HG03064 (cell line): ENCODE measurements at regions not wholly inside any gene's neighbourhood (a gene's known extent, or its start where the extent isn't known, plus 50 kb on each side); places are given as distances from the start of the nearest gene placed in this dataset.

Experiments used
- ATAC-seq: cut with Tn5 transposase; IDR thresholded peaks from one replicate; pipeline ENCODE4 v1.9.1; 2021; ENCODE audit warnings: low read depth; ENCODE audit not compliant: unreplicated experiment

DNA sequence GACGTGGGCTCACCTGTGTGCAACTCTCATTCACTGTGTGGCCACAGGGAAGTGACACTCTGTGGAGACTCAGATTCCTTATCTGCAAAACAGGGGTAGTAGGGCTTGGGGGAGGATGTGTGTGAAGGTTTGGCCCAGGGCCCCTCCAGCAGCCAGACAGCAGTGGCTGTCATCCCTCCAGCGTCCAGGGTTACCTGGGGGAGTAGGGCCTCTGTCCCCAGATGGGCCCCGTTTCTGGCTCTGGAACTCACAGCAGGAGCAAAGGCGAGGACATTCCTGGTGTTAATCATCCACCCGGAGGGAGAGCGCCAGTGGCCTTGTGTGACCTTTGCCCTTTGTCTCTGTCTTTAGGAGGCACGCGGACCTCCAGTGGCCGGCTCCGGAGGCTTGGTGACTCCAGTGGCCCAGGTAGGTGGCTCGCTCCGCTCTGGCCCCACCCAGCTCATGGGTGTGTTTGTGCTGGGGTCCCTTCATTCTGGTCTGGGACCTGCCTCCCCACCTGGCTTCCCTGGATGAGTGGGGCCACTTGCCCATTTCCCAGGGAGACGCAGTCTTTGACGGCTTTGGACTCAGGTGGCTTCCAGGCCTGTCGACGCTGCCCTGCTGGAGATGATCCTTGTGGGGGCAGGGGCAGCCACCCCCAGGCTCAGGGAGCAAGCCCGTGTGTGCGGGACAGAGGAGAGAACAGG lies 166.2 kb downstream of the SEC14L1 start:
- no peak for ATAC-seq

DNA sequence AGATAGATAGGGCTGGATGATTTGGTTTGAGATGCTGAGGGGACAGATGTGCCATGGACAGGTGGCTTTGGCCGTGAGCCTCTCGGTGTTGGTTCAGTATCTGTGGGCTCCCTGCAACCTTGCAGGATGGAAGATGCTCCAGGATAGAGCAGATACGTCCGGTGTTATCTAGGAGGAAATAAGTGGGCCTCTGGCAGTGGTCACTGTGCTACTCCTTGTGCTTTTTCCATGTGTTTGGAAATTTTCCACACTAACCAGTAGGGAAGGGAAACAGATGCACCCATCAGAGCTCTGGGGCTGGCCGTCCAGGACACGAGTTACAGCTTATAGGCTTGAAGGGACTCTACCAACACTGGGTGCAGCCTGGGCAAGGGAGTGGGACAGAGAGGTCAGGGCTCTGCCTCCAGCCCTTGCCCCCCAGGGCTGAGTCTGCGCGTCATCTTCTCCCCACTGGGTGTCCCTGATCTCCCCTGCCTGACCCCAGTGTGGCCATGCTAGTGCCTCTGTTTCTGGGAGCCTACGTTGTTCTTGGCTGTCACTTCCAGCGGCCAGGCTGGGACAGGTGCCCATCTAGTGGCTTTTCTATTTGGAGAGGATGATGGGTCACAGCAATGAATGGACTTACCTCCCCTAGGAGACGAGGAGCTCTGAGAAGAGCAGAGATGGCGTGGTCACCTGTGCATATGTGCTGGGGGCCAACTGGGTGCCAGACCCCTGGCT lies 166.9 kb downstream of the SEC14L1 start:
- no peak for ATAC-seq

GRCh38 chr17:77308861-77309726 lies 168.3 kb downstream of the SEC14L1 start:
- ATAC-seq = no peak

DNA sequence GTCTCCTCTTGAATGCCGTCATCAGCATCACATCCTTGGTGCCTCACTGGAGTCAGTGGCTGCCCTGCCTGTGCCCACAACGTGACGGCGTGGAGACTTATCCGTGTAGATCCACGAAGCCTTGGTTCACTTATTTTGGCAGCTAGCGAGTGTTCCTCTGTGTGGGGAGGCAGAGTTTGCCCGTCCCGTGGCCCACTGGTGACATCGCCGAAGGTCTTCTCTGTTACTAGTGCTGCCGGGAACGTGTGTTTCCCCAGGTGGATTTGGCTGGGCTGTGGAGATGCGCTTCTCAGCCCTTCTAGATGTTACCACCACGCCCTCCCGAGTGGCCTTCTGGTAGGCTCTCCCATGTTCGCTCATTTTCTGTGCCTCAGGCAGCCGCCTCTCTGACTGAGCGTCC lies 169.6 kb downstream of the SEC14L1 start:
- ATAC-seq = no peak

DNA sequence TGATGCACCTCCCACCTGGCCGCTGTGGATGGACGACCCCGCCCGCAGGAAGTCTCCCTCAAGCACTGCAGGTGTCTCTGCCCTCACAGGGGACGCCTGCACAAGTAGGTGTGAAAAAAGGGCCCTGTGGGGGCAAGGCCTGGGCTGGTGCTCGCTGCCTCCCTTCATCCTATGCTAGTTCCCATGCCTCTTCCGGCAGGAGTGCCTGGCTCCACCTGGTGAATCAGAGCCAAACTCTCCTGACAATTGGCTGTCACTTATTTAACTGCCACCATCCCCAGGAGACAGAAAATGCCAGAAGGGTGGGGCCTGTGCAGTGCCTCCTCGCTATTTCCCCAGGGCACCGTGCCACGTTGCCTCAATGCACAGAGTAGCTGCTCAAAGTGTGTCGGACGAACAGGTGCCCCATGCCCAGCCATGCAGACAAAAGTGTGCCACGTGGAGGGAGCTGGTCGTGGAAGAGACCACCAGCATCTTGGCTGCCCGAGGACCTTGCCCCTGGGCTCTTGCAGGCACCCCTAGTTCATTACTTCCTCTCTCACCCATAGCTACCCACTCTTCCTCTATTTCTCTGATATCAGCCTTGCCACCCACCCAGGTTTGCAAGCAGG lies 170.7 kb downstream of the SEC14L1 start:
- no peak for ATAC-seq

- ATAC-seq = no peak
These were observed 171.4 kb downstream of the SEC14L1 start for GRCh38 chr17:77312061-77312701.

DNA sequence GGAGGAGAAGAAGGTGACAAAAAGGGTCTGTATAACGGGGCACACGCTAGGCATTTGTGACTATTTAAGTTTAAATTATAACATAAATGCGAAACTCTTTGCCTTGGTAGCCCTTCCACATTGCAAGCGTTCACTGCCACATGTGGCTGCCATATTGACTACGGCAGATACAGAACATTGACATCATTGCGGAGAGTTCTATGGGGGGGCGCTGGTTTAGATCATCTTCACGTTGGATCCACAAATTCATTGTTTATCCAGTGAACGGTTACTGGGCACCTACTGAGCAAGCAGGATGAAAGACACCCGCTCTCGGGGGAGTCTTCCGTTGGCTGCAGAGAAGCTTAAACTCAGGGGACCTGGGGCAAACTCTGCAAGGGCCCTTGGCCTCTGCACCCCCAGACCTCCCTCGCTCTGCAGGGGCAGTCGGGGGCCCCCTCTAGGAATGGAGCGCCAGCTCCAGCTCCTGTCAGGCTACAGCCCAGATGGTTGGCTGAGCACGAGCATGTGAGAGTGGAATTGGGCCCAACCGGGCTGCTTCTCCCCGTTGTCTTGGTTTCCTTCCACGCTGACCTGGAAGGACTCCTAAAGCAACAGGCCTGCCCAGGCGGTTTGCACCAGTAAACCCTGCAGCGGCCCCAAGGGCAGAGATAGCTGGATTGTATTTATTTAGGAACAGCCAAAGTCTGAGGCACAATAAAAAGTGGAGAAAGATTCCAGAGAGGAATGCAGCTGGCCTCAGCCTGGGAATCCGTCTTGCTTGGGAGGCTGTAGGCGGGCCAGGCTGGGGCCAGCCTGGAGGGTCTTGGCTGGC lies 172.2 kb downstream of the SEC14L1 start:
- no peak for ATAC-seq

DNA sequence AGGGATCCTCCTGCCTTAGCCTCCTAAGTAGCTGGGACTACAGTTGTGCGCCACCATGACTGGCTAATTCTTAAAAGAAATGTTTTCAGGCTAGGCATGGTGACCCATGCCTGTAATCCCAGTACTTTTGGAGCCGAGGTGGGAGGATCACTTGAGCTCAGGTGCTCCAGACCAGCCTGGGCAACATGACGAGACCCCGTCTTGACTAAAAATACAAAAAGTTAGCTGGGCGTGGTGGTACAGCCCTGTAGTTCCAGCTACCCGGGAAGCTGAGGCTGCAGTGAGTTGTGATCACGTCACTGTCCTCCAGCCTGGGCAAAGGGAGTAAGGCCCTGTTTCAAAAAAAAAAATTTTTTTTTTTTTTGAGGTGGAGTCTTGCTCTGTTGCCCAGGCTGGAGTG lies 173.1 kb downstream of the SEC14L1 start:
- ATAC-seq = no peak

DNA sequence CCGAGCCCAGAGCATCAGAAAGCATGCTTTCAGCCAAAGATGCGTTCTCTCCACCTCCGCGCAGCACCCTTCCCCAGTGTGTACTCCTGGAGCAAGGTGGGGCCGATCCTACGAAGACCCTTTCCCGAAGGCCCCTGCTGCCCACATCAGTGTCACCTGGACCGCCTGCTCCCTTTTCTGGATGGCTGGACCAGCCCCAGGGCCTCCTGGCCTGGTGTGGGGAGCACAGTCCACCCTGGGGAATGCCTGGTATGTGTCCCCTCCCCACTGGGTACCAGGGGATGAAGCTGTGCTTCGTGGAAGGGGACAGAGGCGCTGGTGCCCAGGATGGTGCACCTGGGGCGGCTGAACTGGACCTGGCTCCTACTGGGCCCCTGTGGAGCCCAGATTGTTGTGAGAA lies 173.8 kb downstream of the SEC14L1 start:
- no peak for ATAC-seq

- ATAC-seq = no peak
These were observed 174.2 kb downstream of the SEC14L1 start for GRCh38 chr17:77315010-77315409.

GRCh38 chr17:77315551-77316190 lies 174.9 kb downstream of the SEC14L1 start:
- no peak for ATAC-seq

DNA sequence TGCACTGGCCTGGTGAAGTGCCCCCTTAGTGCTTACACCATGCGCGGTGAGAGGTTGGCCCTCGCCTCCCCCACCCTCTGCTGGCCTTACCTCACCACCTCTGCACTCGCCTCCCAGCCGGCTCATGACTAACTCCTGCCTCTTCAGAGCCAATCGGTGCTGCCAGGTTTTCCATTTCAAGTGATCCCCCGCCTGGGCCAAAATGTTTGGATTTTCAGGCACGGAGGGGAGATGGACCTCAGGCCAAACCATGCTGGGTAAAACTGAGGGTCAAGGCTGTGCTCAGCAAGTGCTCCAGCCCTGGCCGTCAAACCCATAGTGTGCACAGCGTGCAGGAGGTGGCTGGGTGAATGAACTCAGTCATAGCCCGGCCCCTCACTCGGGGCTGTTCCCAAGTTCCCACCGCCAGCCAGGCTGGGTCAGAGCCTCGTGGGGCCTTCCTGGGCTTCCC lies 175.4 kb downstream of the SEC14L1 start:
- ATAC-seq = no peak

- ATAC-seq = no peak
These were observed 175.9 kb downstream of the SEC14L1 start for GRCh38 chr17:77316651-77317050.

DNA sequence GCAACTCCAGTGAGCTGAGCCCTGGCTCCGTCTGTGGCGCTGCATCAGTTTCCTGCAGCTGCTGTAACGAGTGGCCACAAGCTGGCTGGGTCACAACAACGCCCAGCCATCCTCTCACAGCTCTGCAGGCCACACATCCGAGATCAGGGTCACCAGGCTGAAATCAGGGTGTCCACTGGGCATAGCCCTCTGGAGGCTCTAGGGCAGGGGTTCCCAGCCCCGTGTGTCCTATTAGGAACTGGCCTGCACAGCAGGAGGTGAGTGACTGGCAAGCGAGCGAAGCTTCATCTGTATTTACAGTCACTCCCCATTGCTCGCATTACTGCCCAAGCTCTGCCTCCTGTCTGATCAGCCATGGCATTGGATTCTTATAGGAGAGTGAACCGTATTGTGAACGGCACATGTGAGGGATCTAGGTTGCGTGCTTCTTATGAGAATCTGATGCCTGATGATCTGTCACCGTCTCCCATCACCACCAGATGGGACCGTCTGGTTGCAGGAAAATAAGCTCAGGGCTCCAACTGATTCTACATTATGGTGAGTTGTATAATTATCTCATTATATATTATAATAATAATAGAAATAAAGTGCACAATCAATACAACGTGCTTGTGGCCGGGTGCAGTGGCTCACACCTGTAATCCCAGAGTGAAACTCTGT lies 176.5 kb downstream of the SEC14L1 start:
- ATAC-seq = no peak

DNA sequence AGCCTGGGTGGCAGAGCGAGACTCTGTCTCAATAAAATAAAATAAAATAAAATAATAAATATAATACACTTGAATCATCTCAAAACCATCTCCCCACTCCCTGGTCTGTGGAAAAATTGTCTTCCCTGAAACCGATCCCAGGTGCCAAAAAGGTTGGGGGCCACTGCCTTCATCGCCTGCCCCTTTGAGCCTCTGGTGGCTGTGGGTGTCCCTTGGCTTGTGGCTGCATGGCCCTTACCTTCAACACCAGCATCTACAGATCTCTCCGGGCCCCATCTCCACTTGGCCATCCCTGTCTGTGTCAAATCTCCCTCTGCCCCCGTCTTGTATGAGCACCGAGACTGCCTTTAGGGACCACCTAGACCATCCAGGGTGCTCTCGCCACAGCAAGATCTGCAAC lies 177.3 kb downstream of the SEC14L1 start:
- no peak for ATAC-seq

- ATAC-seq = no peak
These were observed 177.9 kb downstream of the SEC14L1 start for GRCh38 chr17:77318491-77319210.

- no peak for ATAC-seq
These were observed 178.7 kb downstream of the SEC14L1 start for GRCh38 chr17:77319211-77320043.
